Fibroblast of lung (primary cell): ENCODE measurements at regions not wholly inside any gene's neighbourhood (a gene's known extent, or its start where the extent isn't known, plus 50 kb on each side); places are given as distances from the start of the nearest gene placed in this dataset.

Source experiments
- EZH2 ChIP-seq: IDR thresholded peaks from 2 replicates; pipeline ENCODE4 v1.5.1; 2012; ENCODE audit warnings: low read length, control low read depth, mild to moderate bottlenecking; ENCODE audit errors: missing control alignments
- TF ChIP-seq, protein P1 (sequence below), 2 donors: IDR thresholded peaks in 1 of 2; conservative IDR thresholded peaks in 1 of 2; 1 replicate in 1 of 2; 2 replicates in 1 of 2; pipeline ENCODE4 v1.5.1; 2011 to 2012; ENCODE audit warnings: low read length in 2 of 2, control low read depth in 1 of 2, inconsistent platforms in 1 of 2, low read depth in 1 of 2, mild to moderate bottlenecking in 1 of 2

DNA sequence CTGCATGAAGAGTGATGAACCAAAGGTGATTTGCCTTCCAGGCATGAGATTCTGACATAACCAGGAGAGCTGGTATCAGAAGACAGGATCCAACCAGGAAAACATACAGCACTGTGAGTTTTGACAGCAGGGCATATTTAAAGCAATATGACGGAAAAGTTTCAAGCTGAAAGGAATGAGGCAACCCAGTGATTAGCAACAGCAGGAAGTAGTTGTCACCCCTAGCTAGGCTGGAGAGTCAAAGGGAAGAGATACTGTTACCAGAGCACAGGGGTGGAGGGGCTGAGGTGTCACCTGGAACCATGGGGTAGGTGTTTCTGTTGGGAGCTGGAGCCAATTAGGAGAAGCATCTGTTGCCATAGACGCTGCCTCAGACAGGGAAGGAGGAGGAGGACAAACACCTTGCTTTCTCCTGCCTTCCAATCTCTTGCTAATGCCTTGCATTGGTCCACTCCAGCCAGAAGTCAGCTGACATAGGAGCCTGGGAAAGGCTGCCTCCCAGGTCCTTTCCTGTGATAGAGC lies 125.4 kb upstream of the SORCS3 start:
- no peak for TF ChIP-seq EZH2
- TF ChIP-seq, protein P1, sequence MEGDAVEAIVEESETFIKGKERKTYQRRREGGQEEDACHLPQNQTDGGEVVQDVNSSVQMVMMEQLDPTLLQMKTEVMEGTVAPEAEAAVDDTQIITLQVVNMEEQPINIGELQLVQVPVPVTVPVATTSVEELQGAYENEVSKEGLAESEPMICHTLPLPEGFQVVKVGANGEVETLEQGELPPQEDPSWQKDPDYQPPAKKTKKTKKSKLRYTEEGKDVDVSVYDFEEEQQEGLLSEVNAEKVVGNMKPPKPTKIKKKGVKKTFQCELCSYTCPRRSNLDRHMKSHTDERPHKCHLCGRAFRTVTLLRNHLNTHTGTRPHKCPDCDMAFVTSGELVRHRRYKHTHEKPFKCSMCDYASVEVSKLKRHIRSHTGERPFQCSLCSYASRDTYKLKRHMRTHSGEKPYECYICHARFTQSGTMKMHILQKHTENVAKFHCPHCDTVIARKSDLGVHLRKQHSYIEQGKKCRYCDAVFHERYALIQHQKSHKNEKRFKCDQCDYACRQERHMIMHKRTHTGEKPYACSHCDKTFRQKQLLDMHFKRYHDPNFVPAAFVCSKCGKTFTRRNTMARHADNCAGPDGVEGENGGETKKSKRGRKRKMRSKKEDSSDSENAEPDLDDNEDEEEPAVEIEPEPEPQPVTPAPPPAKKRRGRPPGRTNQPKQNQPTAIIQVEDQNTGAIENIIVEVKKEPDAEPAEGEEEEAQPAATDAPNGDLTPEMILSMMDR (conservative IDR thresholded peaks at IDR 0.05 in 1 of 2, IDR thresholded peaks at IDR 0.05 in 1 of 2; ENCODE audit: low read depth in 1 of 2, low read length in 2 of 2) = no peak
